ENCODE measurements at regions not wholly inside any gene's neighbourhood (a gene's known extent, or its start where the extent isn't known, plus 50 kb on each side); places are given as distances from the start of the nearest gene placed in this dataset.

GRCh38 chr5:170181902-170182301 lies 50.9 kb upstream of the C5orf58 start:
- H3K36me3 ChIP-seq (ENCODE audit: control insufficient read depth in 2 of 2, insufficient read depth in 1 of 2, low read length in 2 of 2): no peaks in the 10 kb centered on the region
- ChIA-PET POLR2A (no interaction called here), CTCF (interaction anchor here (1.0 to 9.2 kb wide), 3 partner anchors 44 to 201 kb away, joined by 3 to 169 read pairs (median 6); partner anchors contain the start of gene INSYN2B)
- H3K4me3 ChIP-seq (ENCODE audit: low read depth, low read length): no peak overlapping the region
- H3K4me1 ChIP-seq (ENCODE audit: control insufficient read depth, insufficient read depth, low read length): no peaks in the 10 kb centered on the region
- H3K27ac ChIP-seq (ENCODE audit: extremely low read depth, low read depth, low read length): no peak overlapping the region
- no peak for TF ChIP-seq SCRT1 (tag by site-specific recombination; IDR thresholded peaks at IDR 0.05; ENCODE audit: borderline replicate concordance)
- no peak for TF ChIP-seq KLF16 (tag by site-specific recombination; IDR thresholded peaks at IDR 0.05)
- TF ChIP-seq ZFP37 (tag by site-specific recombination; IDR thresholded peaks at IDR 0.05): no peak
- TF ChIP-seq ZNF624 (tag by site-specific recombination; IDR thresholded peaks at IDR 0.05): no peak
- TF ChIP-seq ZFP69B (tag by site-specific recombination; IDR thresholded peaks at IDR 0.05): no peak
- TF ChIP-seq ZBTB21 (tag by site-specific recombination; IDR thresholded peaks at IDR 0.05): no peak
- no peak for TF ChIP-seq ZNF114 (tag by site-specific recombination; IDR thresholded peaks at IDR 0.05)
- no peaks in the 10 kb centered on the region for H3K9me3 ChIP-seq (ENCODE audit: control insufficient read depth, insufficient read depth, low read depth, low read length)

GRCh38 chr5:170182491-170182890 lies 50.3 kb upstream of the C5orf58 start:
- no peak for TF ChIP-seq REPIN1 (tag by site-specific recombination; IDR thresholded peaks at IDR 0.05; ENCODE audit: low read depth)
- H3K4me3 ChIP-seq (ENCODE audit: low read depth, low read length): no peak overlapping the region
- H3K4me1 ChIP-seq (ENCODE audit: control insufficient read depth, insufficient read depth, low read length): no peaks in the 10 kb centered on the region
- H3K27ac ChIP-seq (ENCODE audit: extremely low read depth, low read depth, low read length): no peak overlapping the region
- no peaks in the 10 kb centered on the region for H3K36me3 ChIP-seq (ENCODE audit: control insufficient read depth in 2 of 2, insufficient read depth in 1 of 2, low read length in 2 of 2)
- POLR2A ChIA-PET: no interaction called here
- no peaks in the 10 kb centered on the region for H3K9me3 ChIP-seq (ENCODE audit: control insufficient read depth, insufficient read depth, low read depth, low read length)
- CTCF ChIA-PET: interaction anchor here (0.6 to 9.2 kb wide), 7 partner anchors 24 to 481 kb away, joined by 3 to 169 read pairs (median 3); no protein-coding TSS in a partner anchor
